Liver (tissue), 8 donors: ENCODE measurements at regions not wholly inside any gene's neighbourhood (a gene's known extent, or its start where the extent isn't known, plus 50 kb on each side); places are given as distances from the start of the nearest gene placed in this dataset.

Experiments
- DNase-seq: peaks from one replicate; pipeline ENCODE4 v3.0.0-alpha.2; 2017; ENCODE audit warnings: low spot score
- H3K27ac ChIP-seq, 2 donors: one replicate each; pipeline ENCODE4 v1.7.0; 2013; ENCODE audit warnings: inconsistent platforms in 2 of 2, low read length in 2 of 2, control low read depth in 1 of 2, low read depth in 1 of 2, mild to moderate bottlenecking in 1 of 2
- H3K27me3 ChIP-seq, 4 donors: one replicate each; pipeline versions ENCODE4 v1.6.1 to v1.7.0; 2013; ENCODE audit warnings: low read length in 3 of 4, inconsistent platforms in 1 of 4, mild to moderate bottlenecking in 1 of 4, moderate library complexity in 1 of 4; ENCODE audit not compliant: control insufficient read depth in 4 of 4, insufficient read depth in 4 of 4
- H3K36me3 ChIP-seq, 4 donors: one replicate each; pipeline versions ENCODE4 v1.6.1 to v1.7.0; 2013; ENCODE audit warnings: low read length in 3 of 4, mild to moderate bottlenecking in 3 of 4, low read depth in 1 of 4, moderate library complexity in 1 of 4; ENCODE audit not compliant: control insufficient read depth in 4 of 4, insufficient read depth in 3 of 4
- H3K4me1 ChIP-seq, 4 donors: one replicate each; pipeline versions ENCODE4 v1.6.1 to v1.7.0; 2013; ENCODE audit warnings: low read length in 3 of 4, mild to moderate bottlenecking in 3 of 4, moderate library complexity in 1 of 4; ENCODE audit not compliant: control insufficient read depth in 4 of 4, insufficient read depth in 4 of 4
- H3K4me3 ChIP-seq, 3 donors: one replicate each; pipeline versions ENCODE4 v1.6.1 to v1.7.0; 2013; ENCODE audit warnings: low read length in 3 of 3, control low read depth in 1 of 3, low read depth in 1 of 3, mild to moderate bottlenecking in 1 of 3
- H3K9ac ChIP-seq, 2 donors: one replicate each; pipeline ENCODE4 v1.7.0; 2013; ENCODE audit warnings: low read length in 2 of 2, mild to moderate bottlenecking in 2 of 2, moderate library complexity in 2 of 2, control low read depth in 1 of 2, low read depth in 1 of 2
- H3K9me3 ChIP-seq, 4 donors: one replicate each; pipeline versions ENCODE4 v1.6.1 to v1.7.0; 2013; ENCODE audit warnings: low read length in 3 of 4; ENCODE audit not compliant: control insufficient read depth in 4 of 4
- ATF3 ChIP-seq: IDR thresholded peaks from 2 replicates; pipeline ENCODE4 v1.6.1; 2016; ENCODE audit warnings: antibody characterized with exemption
- EGR1 ChIP-seq, 2 donors: IDR thresholded peaks; 2 replicates each; pipeline ENCODE4 v1.6.1; 2016 to 2018; ENCODE audit warnings: antibody characterized with exemption in 2 of 2, low read depth in 2 of 2
- FOXA1 ChIP-seq: IDR thresholded peaks from 2 replicates; pipeline ENCODE4 v1.6.1; 2016; ENCODE audit warnings: antibody characterized with exemption
- FOXA2 ChIP-seq: IDR thresholded peaks from 2 replicates; pipeline ENCODE4 v1.6.1; 2016; ENCODE audit warnings: antibody characterized with exemption
- HNF4A ChIP-seq, 2 donors: conservative IDR thresholded peaks; 2 replicates each; pipeline ENCODE4 v1.6.1; 2016; ENCODE audit warnings: antibody characterized with exemption in 2 of 2, mild to moderate bottlenecking in 2 of 2
- HNF4G ChIP-seq: IDR thresholded peaks from 2 replicates; pipeline ENCODE4 v1.6.1; 2016; ENCODE audit warnings: antibody characterized with exemption
- MAX ChIP-seq: IDR thresholded peaks from 2 replicates; pipeline ENCODE4 v1.6.1; 2016; ENCODE audit warnings: antibody characterized with exemption
- NR2F2 ChIP-seq: IDR thresholded peaks from 2 replicates; pipeline ENCODE4 v1.6.1; 2016; ENCODE audit warnings: antibody characterized with exemption
- RAD21 ChIP-seq, 2 donors: IDR thresholded peaks; 2 replicates each; pipeline ENCODE4 v1.6.1; 2016; ENCODE audit warnings: antibody characterized with exemption in 2 of 2, mild to moderate bottlenecking in 2 of 2
- REST ChIP-seq: IDR thresholded peaks from 2 replicates; pipeline ENCODE4 v1.6.1; 2016; ENCODE audit warnings: antibody characterized with exemption, mild to moderate bottlenecking
- RXRA ChIP-seq, 2 donors: IDR thresholded peaks; 2 replicates each; pipeline ENCODE4 v1.6.1; 2017 to 2018; ENCODE audit warnings: antibody characterized with exemption in 2 of 2, mild to moderate bottlenecking in 1 of 2
- SP1 ChIP-seq: IDR thresholded peaks from 2 replicates; pipeline ENCODE4 v1.6.1; 2018; ENCODE audit warnings: antibody characterized with exemption, mild to moderate bottlenecking
- TAF1 ChIP-seq: conservative IDR thresholded peaks from 2 replicates; pipeline ENCODE4 v1.6.1; 2016; ENCODE audit warnings: antibody characterized with exemption, mild to moderate bottlenecking
- YY1 ChIP-seq: IDR thresholded peaks from 2 replicates; pipeline ENCODE4 v1.6.1; 2016; ENCODE audit warnings: antibody characterized with exemption, mild to moderate bottlenecking
- WGBS: extraction: QIAGEN DNeasy Blood & Tissue Kit; methylation state at CpG from one replicate; pipeline ENCODE4 v1.1.7; 2013; 5-methylcytosine and 5-hydroxymethylcytosine counted together
- TF ChIP-seq, protein P1 (sequence below): fragments of 150-350 bp; IDR thresholded peaks from 2 replicates; pipeline ENCODE4 v1.5.1; 2017; ENCODE audit warnings: improper control_type of control experiment, low read depth, low read length; ENCODE audit not compliant: missing input control
- donor health status: healthy.
- donor health status: healthy.
- donor health status: healthy.
- donor health status: healthy.
- donor health status: healthy.

DNA sequence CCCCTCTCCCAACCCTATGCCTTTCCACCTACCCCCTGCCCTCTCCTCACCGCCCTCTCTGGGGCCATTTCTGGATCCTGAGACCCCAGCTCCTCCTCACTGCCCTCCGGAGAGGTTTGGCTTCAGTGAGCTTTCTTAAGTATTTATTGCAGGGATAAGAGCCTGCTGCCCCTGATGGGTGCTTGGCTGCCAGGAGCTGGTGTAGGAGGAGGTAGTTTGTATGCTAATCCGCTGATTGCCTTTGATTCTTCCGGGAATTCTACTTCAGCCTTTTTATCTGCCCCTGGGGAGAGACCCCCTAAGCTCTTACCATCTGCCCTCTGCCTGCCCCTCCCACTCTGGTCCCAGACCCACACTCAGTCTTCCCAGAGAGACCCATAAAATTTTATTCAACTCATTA is 263.5 kb upstream of the PODXL start:
- no peak for DNase-seq

GRCh38 chr7:131816391-131817007 is 260.1 kb upstream of the PODXL start:
- H3K9me3 ChIP-seq, result no peaks in the 10 kb centered on the region
- H3K27me3 ChIP-seq, result peaks cover 0 to 8% (median 1%) of the 10 kb centered on the region in 4 donors
- TF ChIP-seq REST (no peak), HNF4A (conservative IDR thresholded peaks at IDR 0.05) (no peak), ATF3 (no peak)
- no peak for DNase-seq
- WGBS, result 70% methylated on average over 6 of the region's 6 CpGs
- no peak overlapping the region for H3K27ac ChIP-seq
- H3K4me3 ChIP-seq, result no peak overlapping the region
- no peaks in the 10 kb centered on the region for H3K4me1 ChIP-seq
- no peak overlapping the region for H3K9ac ChIP-seq
- H3K36me3 ChIP-seq, result no peaks in the 10 kb centered on the region

More for the DNA sequence above, 263.5 kb upstream of the PODXL start:
- Histone ChIP-seq H3K9ac (no peak overlapping the region), H3K27me3 (peaks cover 0 to 4% (median under 1%) of the 10 kb centered on the region in 4 donors), H3K27ac (no peak overlapping the region), H3K4me1 (no peaks in the 10 kb centered on the region), H3K4me3 (no peak overlapping the region), H3K36me3 (no peaks in the 10 kb centered on the region), H3K9me3 (no peaks in the 10 kb centered on the region)
- WGBS, result 34% methylated on average over 4 of the region's 4 CpGs
- TF ChIP-seq HNF4G (no peak), SP1 (no peak), RXRA (IDR thresholded peaks at IDR 0.05) (no peak), MAX (no peak), FOXA1 (no peak), FOXA2 (no peak), ATF3 (no peak), NR2F2 (no peak), EGR1 (IDR thresholded peaks at IDR 0.05; ENCODE audit: low read depth in 2 of 2) (no peak), REST (no peak), TAF1 (no peak), RAD21 (IDR thresholded peaks at IDR 0.05) (no peak), YY1 (no peak), HNF4A (conservative IDR thresholded peaks at IDR 0.05) (no peak)
- TF ChIP-seq, protein P1, sequence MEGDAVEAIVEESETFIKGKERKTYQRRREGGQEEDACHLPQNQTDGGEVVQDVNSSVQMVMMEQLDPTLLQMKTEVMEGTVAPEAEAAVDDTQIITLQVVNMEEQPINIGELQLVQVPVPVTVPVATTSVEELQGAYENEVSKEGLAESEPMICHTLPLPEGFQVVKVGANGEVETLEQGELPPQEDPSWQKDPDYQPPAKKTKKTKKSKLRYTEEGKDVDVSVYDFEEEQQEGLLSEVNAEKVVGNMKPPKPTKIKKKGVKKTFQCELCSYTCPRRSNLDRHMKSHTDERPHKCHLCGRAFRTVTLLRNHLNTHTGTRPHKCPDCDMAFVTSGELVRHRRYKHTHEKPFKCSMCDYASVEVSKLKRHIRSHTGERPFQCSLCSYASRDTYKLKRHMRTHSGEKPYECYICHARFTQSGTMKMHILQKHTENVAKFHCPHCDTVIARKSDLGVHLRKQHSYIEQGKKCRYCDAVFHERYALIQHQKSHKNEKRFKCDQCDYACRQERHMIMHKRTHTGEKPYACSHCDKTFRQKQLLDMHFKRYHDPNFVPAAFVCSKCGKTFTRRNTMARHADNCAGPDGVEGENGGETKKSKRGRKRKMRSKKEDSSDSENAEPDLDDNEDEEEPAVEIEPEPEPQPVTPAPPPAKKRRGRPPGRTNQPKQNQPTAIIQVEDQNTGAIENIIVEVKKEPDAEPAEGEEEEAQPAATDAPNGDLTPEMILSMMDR, result no peak
